ENCODE measurements at regions not wholly inside any gene's neighbourhood (a gene's known extent, or its start where the extent isn't known, plus 50 kb on each side); places are given as distances from the start of the nearest gene placed in this dataset.

DNA sequence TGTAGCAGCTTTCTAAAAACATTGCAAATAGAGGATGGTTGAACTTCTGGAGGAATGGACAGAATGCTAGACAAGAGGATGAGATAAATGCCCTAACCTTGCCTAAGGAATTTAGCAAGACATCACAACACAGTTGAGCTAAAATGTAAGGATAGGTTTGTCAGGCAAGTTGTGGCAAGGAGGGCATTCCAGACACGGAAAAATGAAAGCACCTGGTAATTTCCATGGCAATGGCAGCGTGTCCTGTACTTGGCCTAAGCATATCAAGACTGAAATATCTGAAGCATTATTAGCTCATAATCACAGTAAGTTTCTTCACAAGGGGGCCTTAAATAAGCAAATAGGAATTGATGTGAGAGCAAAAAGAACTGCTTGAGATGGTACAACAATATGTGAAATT lies 105.1 kb upstream of the USP25 start:
- TF ChIP-seq CTCF (conservative IDR thresholded peaks at IDR 0.05; ENCODE audit: low read depth, low read length), result no peak
- no peak for TF ChIP-seq RFX5 (IDR thresholded peaks at IDR 0.05; ENCODE audit: low read depth, low read length)
- no peak for TF ChIP-seq USF2 (IDR thresholded peaks at IDR 0.05; ENCODE audit: low read depth, low read length)
- no peak for TF ChIP-seq CHD1 (IDR thresholded peaks at IDR 0.05; ENCODE audit: low read depth, low read length)
- TF ChIP-seq MAFK (IDR thresholded peaks at IDR 0.05; ENCODE audit: low read depth, low read length), result no peak
- TF ChIP-seq BHLHE40 (IDR thresholded peaks at IDR 0.05; ENCODE audit: low read depth, low read length), result no peak
- TF ChIP-seq POLR2A (IDR thresholded peaks at IDR 0.05; ENCODE audit: low read depth, low read length), result no peak
- TF ChIP-seq MXI1 (IDR thresholded peaks at IDR 0.05; ENCODE audit: borderline replicate concordance, low read depth, low read length), result no peak
- no peak for TF ChIP-seq RAD21 (IDR thresholded peaks at IDR 0.05; ENCODE audit: low read length)

Measured in IMR-90 (cell line).